Neural cell (in vitro differentiated cells): ENCODE measurements at regions not wholly inside any gene's neighbourhood (a gene's known extent, or its start where the extent isn't known, plus 50 kb on each side); places are given as distances from the start of the nearest gene placed in this dataset.
"Not testable (repeated sequence)": the region's sequence is repeated elsewhere in the genome, so short reads cannot be mapped to it uniquely, and the experiment has no call there.

ENCODE experiments used
- H2AFZ ChIP-seq: fragments of 200-600, 300-800 bp; sonication (generic), shearing (Covaris generic); 2 replicates; pipeline ENCODE4 v1.6.0; 2014; ENCODE audit warnings: low read depth, mild to moderate bottlenecking, antibody characterized with exemption, low read length, moderate library complexity
- H3F3A ChIP-seq: fragments of 200-600 bp; shearing (Covaris generic); 2 replicates; pipeline ENCODE4 v1.6.1; 2016; ENCODE audit warnings: mild to moderate bottlenecking, moderate library complexity, mixed read lengths, antibody characterized with exemption, low read length; ENCODE audit not compliant: insufficient read depth, poor library complexity, severe bottlenecking
- H3K27ac ChIP-seq: fragments of 200-600, 300-800 bp; sonication (generic), shearing (Covaris generic); 2 replicates; pipeline ENCODE4 v1.5.1; 2014; ENCODE audit warnings: mild to moderate bottlenecking, low read length, moderate library complexity
- H3K27me3 ChIP-seq: fragments of 300-800, 200-600 bp; sonication (generic), shearing (Covaris generic); 2 replicates; pipeline ENCODE4 v1.6.0; 2014; ENCODE audit warnings: mild to moderate bottlenecking, low read depth, low read length, moderate library complexity; ENCODE audit not compliant: insufficient read depth
- H3K36me3 ChIP-seq: fragments of 300-800, 200-600 bp; sonication (generic), shearing (Covaris generic); 2 replicates; pipeline ENCODE4 v1.5.1; 2014; ENCODE audit warnings: mild to moderate bottlenecking, antibody characterized with exemption, low read length, moderate library complexity; ENCODE audit not compliant: insufficient read depth
- H3K4me2 ChIP-seq: fragments of 300-800, 200-600 bp; sonication (generic), shearing (Covaris generic); 2 replicates; pipeline ENCODE4 v1.6.0; 2014; ENCODE audit warnings: mild to moderate bottlenecking, low read length
- H3K4me3 ChIP-seq: fragments of 300-800, 200-600 bp; sonication (generic), shearing (Covaris generic); 2 replicates; pipeline ENCODE4 v1.5.1; 2014; ENCODE audit warnings: mild to moderate bottlenecking, low read length, moderate library complexity
- H3K79me2 ChIP-seq: fragments of 200-600 bp; shearing (Covaris generic); replicated peaks from 2 replicates; pipeline ENCODE4 v1.6.0; 2014; ENCODE audit warnings: mild to moderate bottlenecking, low read length, moderate library complexity; ENCODE audit not compliant: insufficient read depth
- H3K9ac ChIP-seq: fragments of 300-800, 200-600 bp; sonication (generic), shearing (Covaris generic); 2 replicates; pipeline ENCODE4 v1.6.1; 2016; ENCODE audit warnings: mild to moderate bottlenecking, low read length, mixed read lengths
- H3K9me2 ChIP-seq: fragments of 200-600 bp; shearing (Covaris generic); 2 replicates; pipeline ENCODE4 v1.6.1; 2016; ENCODE audit warnings: mild to moderate bottlenecking, low read length, mixed read lengths; ENCODE audit not compliant: insufficient read depth
- H3K9me3 ChIP-seq: fragments of 200-600, 300-800 bp; sonication (generic), shearing (Covaris generic); 2 replicates; pipeline ENCODE4 v1.6.1; 2016; ENCODE audit warnings: mild to moderate bottlenecking, mixed run types, low read length, moderate library complexity, mixed read lengths
- H4K20me1 ChIP-seq: fragments of 200-600 bp; shearing (Covaris generic); 2 replicates; pipeline ENCODE4 v1.6.1; 2016; ENCODE audit warnings: mild to moderate bottlenecking, mixed run types; ENCODE audit not compliant: insufficient read depth
- CTCF ChIP-seq: fragments of 450-650 bp; IDR thresholded peaks from 2 replicates; pipeline ENCODE4 v1.5.1; 2014; ENCODE audit warnings: antibody characterized with exemption, mild to moderate bottlenecking, moderate library complexity; ENCODE audit not compliant: poor library complexity, severe bottlenecking
- EP300 ChIP-seq: fragments of 450-650 bp; conservative IDR thresholded peaks from 2 replicates; pipeline ENCODE4 v1.6.1; 2014; ENCODE audit warnings: antibody characterized with exemption, mild to moderate bottlenecking, moderate library complexity; ENCODE audit not compliant: poor library complexity, severe bottlenecking
- EZH2 ChIP-seq: fragments of 200-600, 300-800 bp; shearing (Covaris generic), sonication (generic); IDR thresholded peaks from 2 replicates; pipeline ENCODE4 v1.6.1; 2014; ENCODE audit warnings: antibody characterized with exemption, low read length, borderline replicate concordance, mild to moderate bottlenecking; ENCODE audit not compliant: insufficient read depth, poor library complexity, severe bottlenecking
- MXI1 ChIP-seq: fragments of 450-650 bp; conservative IDR thresholded peaks from 2 replicates; pipeline ENCODE4 v1.6.1; 2014; ENCODE audit warnings: antibody characterized with exemption, mild to moderate bottlenecking; ENCODE audit not compliant: poor library complexity, severe bottlenecking
- POLR2AphosphoS5 ChIP-seq: IDR thresholded peaks from 2 replicates; pipeline ENCODE4 v1.6.1; 2012
- RAD21 ChIP-seq: fragments of 450-650 bp; conservative IDR thresholded peaks from 2 replicates; pipeline ENCODE4 v1.6.1; 2014; ENCODE audit warnings: antibody characterized with exemption, mild to moderate bottlenecking, moderate library complexity
- SMC3 ChIP-seq: fragments of 450-650 bp; conservative IDR thresholded peaks from 2 replicates; pipeline ENCODE4 v1.6.1; 2014; ENCODE audit warnings: antibody characterized with exemption, mild to moderate bottlenecking, moderate library complexity; ENCODE audit not compliant: poor library complexity
- TAF1 ChIP-seq: IDR thresholded peaks from 2 replicates; pipeline ENCODE4 v1.6.1; 2012; ENCODE audit warnings: low read depth
- TF ChIP-seq, protein P1 (sequence below): IDR thresholded peaks from 2 replicates; pipeline ENCODE4 v1.6.1; 2012; ENCODE audit warnings: borderline replicate concordance

GRCh38 chr16:22642416-22643088, 131.9 kb downstream of the NPIPB5 start:
- TF ChIP-seq CTCF: no peak
- no peaks in the 10 kb centered on the region for H4K20me1 ChIP-seq
- no peak overlapping the region for H3K4me2 ChIP-seq
- H2AFZ ChIP-seq: no peak overlapping the region
- H3K9ac ChIP-seq: no peak overlapping the region
- H3K36me3 ChIP-seq: no peaks in the 10 kb centered on the region
- H3K9me2 ChIP-seq: no peaks in the 10 kb centered on the region
- no peak overlapping the region for H3K27ac ChIP-seq
- H3F3A ChIP-seq: no peaks in the 10 kb centered on the region
- H3K27me3 ChIP-seq: no peaks in the 10 kb centered on the region
- no peak overlapping the region for H3K4me3 ChIP-seq
- H3K79me2 ChIP-seq: no peaks in the 10 kb centered on the region
- no peaks in the 10 kb centered on the region for H3K9me3 ChIP-seq

DNA sequence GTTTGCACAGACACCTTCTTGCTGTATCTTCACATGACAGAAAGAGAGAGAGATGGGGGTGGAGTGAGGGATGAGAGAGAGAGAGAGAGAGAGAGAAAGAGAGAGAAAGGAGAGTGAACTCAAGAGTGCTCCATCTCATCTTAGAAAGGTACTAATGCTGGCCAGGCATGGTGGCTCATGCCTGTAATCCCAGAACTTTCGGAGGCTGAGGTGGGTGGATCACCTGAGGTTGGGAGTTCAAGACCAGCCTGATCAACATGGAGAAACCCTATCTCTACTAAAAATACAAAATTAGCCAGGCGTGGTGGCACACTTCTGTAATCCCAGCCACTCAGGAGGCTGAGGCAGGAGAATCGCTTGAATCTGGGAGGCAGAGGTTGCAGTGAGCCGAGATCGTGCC, 132.5 kb downstream of the NPIPB5 start:
- not testable (repeated sequence) for H3K9me3 ChIP-seq, H3K27me3 ChIP-seq, H4K20me1 ChIP-seq, H3F3A ChIP-seq, H3K79me2 ChIP-seq, H3K36me3 ChIP-seq, H2AFZ ChIP-seq, H3K9me2 ChIP-seq, H3K4me2 ChIP-seq, H3K9ac ChIP-seq, H3K27ac ChIP-seq, H3K4me3 ChIP-seq

DNA sequence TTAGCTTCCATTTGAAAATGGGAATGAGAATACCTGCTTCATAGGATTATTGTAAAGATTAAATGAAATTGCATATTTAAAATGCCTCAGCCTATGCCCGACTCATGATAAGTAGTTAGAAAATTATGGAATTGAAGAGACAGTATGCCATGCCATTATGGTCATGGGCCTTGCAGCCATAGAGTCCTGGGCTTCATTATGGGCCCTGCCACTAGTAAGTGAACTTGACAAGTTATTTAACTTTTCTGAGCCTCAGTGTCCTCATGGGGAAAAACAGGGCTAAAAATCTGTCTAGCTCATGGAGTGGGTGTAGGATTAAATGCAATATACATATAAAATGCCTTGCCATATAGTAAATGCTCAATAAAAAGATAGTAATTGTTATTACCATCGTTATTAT, 133.2 kb downstream of the NPIPB5 start:
- Histone ChIP-seq H3K4me2 (no peak overlapping the region), H2AFZ (no peak overlapping the region), H4K20me1 (no peaks in the 10 kb centered on the region), H3K4me3 (no peak overlapping the region), H3K9ac (no peak overlapping the region), H3K9me2 (no peaks in the 10 kb centered on the region), H3K79me2 (no peaks in the 10 kb centered on the region), H3K27me3 (no peaks in the 10 kb centered on the region), H3K27ac (no peak overlapping the region), H3K36me3 (no peaks in the 10 kb centered on the region), H3F3A (no peaks in the 10 kb centered on the region), H3K9me3 (no peaks in the 10 kb centered on the region)
- TF ChIP-seq SMC3: no peak
- TF ChIP-seq, protein P1, sequence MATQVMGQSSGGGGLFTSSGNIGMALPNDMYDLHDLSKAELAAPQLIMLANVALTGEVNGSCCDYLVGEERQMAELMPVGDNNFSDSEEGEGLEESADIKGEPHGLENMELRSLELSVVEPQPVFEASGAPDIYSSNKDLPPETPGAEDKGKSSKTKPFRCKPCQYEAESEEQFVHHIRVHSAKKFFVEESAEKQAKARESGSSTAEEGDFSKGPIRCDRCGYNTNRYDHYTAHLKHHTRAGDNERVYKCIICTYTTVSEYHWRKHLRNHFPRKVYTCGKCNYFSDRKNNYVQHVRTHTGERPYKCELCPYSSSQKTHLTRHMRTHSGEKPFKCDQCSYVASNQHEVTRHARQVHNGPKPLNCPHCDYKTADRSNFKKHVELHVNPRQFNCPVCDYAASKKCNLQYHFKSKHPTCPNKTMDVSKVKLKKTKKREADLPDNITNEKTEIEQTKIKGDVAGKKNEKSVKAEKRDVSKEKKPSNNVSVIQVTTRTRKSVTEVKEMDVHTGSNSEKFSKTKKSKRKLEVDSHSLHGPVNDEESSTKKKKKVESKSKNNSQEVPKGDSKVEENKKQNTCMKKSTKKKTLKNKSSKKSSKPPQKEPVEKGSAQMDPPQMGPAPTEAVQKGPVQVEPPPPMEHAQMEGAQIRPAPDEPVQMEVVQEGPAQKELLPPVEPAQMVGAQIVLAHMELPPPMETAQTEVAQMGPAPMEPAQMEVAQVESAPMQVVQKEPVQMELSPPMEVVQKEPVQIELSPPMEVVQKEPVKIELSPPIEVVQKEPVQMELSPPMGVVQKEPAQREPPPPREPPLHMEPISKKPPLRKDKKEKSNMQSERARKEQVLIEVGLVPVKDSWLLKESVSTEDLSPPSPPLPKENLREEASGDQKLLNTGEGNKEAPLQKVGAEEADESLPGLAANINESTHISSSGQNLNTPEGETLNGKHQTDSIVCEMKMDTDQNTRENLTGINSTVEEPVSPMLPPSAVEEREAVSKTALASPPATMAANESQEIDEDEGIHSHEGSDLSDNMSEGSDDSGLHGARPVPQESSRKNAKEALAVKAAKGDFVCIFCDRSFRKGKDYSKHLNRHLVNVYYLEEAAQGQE: no peak
- TF ChIP-seq POLR2AphosphoS5: no peak
- no peak for TF ChIP-seq CTCF
- no peak for TF ChIP-seq EP300
- no peak for TF ChIP-seq RAD21
- TF ChIP-seq EZH2: no peak
- TF ChIP-seq MXI1: no peak
- no peak for TF ChIP-seq TAF1
